K562 (cell line): ENCODE measurements at regions not wholly inside any gene's neighbourhood (a gene's known extent, or its start where the extent isn't known, plus 50 kb on each side); places are given as distances from the start of the nearest gene placed in this dataset.

Experiments
- ARNT ChIP-seq, 2 experiments: fragments of 450-650 bp; IDR thresholded peaks; 2 replicates each; pipeline ENCODE4 v1.6.1; 2016; ENCODE audit warnings: mild to moderate bottlenecking in 1 of 2
- IFI16 ChIP-seq: fragments of 250-450 bp; sonication (Bioruptor Pico); IDR thresholded peaks from 2 replicates; pipeline ENCODE4 v2.1.2; 2022; ENCODE audit warnings: mild to moderate bottlenecking, inconsistent platforms
- MAZ ChIP-seq, 2 experiments: fragments of 450-650 bp in 1 of 2; sonication (generic) in 1 of 2; formaldehyde crosslinking; IDR thresholded peaks in 1 of 2; conservative IDR thresholded peaks in 1 of 2; 2 replicates each; pipeline versions ENCODE4 v1.4.0 to v1.5.0; 2020; ENCODE audit warnings: mild to moderate bottlenecking in 1 of 2, missing genetic modification reagents in 1 of 2
- MBD1 ChIP-seq: fragments of 250-450 bp; sonication (Bioruptor Pico); IDR thresholded peaks from 2 replicates; pipeline ENCODE4 v1.8.0; 2022; ENCODE audit warnings: inconsistent platforms
- PCBP1 ChIP-seq: fragments of 200-400 bp; formaldehyde crosslinking; IDR thresholded peaks from 2 replicates; pipeline ENCODE4 v1.6.1; 2018; ENCODE audit warnings: mild to moderate bottlenecking, low read depth, low read length; ENCODE audit not compliant: poor library complexity, severe bottlenecking
- POLR2H ChIP-seq: IDR thresholded peaks from 2 replicates; pipeline ENCODE4 v1.6.1; 2016; ENCODE audit warnings: missing genetic modification characterization, low read depth, mild to moderate bottlenecking, control low read depth, missing compliant biosample characterization, moderate library complexity
- PTTG1 ChIP-seq: fragments of 450-650 bp; IDR thresholded peaks from 2 replicates; pipeline ENCODE4 v1.6.1; 2016; ENCODE audit warnings: low read depth, mild to moderate bottlenecking, missing genetic modification characterization, missing compliant biosample characterization
- RNF2 ChIP-seq: sonication (generic); IDR thresholded peaks from 2 replicates; pipeline ENCODE4 v1.6.1; 2016
- TSHZ1 ChIP-seq: fragments of 250-450 bp; sonication (Bioruptor Pico); IDR thresholded peaks from 2 replicates; pipeline ENCODE4 v1.4.0; 2020; ENCODE audit warnings: mild to moderate bottlenecking, moderate library complexity
- ZBTB26 ChIP-seq: fragments of 450-650 bp; formaldehyde crosslinking; IDR thresholded peaks from 2 replicates; pipeline ENCODE4 v1.4.0; 2022; ENCODE audit warnings: missing genetic modification characterization
- ZNF311 ChIP-seq: fragments of 250-450 bp; sonication (Bioruptor Pico); IDR thresholded peaks from 2 replicates; pipeline ENCODE4 v1.4.0; 2020; ENCODE audit warnings: mild to moderate bottlenecking, moderate library complexity
- ZNF41 ChIP-seq: fragments of 250-450 bp; sonication (Bioruptor Pico); conservative IDR thresholded peaks from 2 replicates; pipeline ENCODE4 v1.4.0; 2020; ENCODE audit warnings: mild to moderate bottlenecking
- ZNF449 ChIP-seq: fragments of 250-450 bp; sonication (Bioruptor Pico); IDR thresholded peaks from 2 replicates; pipeline ENCODE4 v1.8.0; 2022; ENCODE audit warnings: moderate library complexity, mild to moderate bottlenecking, inconsistent platforms
- ZNF592 ChIP-seq: fragments of 450-650 bp; IDR thresholded peaks from 2 replicates; pipeline ENCODE4 v1.6.1; 2017; ENCODE audit warnings: antibody characterized with exemption, mild to moderate bottlenecking
- ZNF766 ChIP-seq: fragments of 200-800 bp; sonication (Bioruptor generic); conservative IDR thresholded peaks from 2 replicates; pipeline ENCODE4 v1.6.1; 2016; ENCODE audit warnings: missing genetic modification characterization, missing compliant biosample characterization

- 0 out of 2 replicates have a peak, but pooled peaks have one; percentile 25 for TF ChIP-seq ZNF592
- peak; percentile 81 for TF ChIP-seq ZNF766 (CRISPR knock-in tag)
- TF ChIP-seq IFI16: 0 out of 2 replicates have a peak, but pooled peaks have one; percentile 32
- peak; percentile 28; the same call in 1 of the 2 replicates for TF ChIP-seq ZBTB26 (CRISPR knock-in tag)
- peak; percentile 76 for TF ChIP-seq PTTG1 (tag)
- TF ChIP-seq ZNF311 (CRISPR knock-in tag): peak; percentile 59
- TF ChIP-seq ARNT (IDR thresholded peaks at IDR 0.05): no peak
- TF ChIP-seq MAZ (CRISPR knock-in tag; conservative IDR thresholded peaks at IDR 0.05 in 1 of 2, IDR thresholded peaks at IDR 0.05 in 1 of 2): no peak
- TF ChIP-seq POLR2H (tag): peak; percentile 25; the same call in 1 of the 2 replicates
- no peak for TF ChIP-seq MBD1
- TF ChIP-seq PCBP1: no peak
- TF ChIP-seq ZNF41 (CRISPR knock-in tag): peak; percentile 80
- TF ChIP-seq TSHZ1 (CRISPR knock-in tag): peak; percentile 77
- peak; percentile 69; the same call in 1 of the 2 replicates for TF ChIP-seq ZNF449 (CRISPR knock-in tag)
- peak; percentile 55; the same call in 1 of the 2 replicates for TF ChIP-seq RNF2
Observed at GRCh38 chr2:208929894-208930427, 493.9 kb upstream of the MAP2 start (continued).
